ENCODE measurements at regions not wholly inside any gene's neighbourhood (a gene's known extent, or its start where the extent isn't known, plus 50 kb on each side); places are given as distances from the start of the nearest gene placed in this dataset.

GRCh38 chr17:416293-417206, 63.9 kb upstream of the RPH3AL start:
- no peak for TF ChIP-seq GLMP (CRISPR knock-in tag; IDR thresholded peaks at IDR 0.05; ENCODE audit: borderline replicate concordance)
- TF ChIP-seq ZFP36L2 (CRISPR knock-in tag; IDR thresholded peaks at IDR 0.05): no peak
- peak; percentile 41; the same call in 1 of the 2 replicates for TF ChIP-seq CEBPB (IDR thresholded peaks at IDR 0.05; ENCODE audit: borderline replicate concordance, low read depth, low read length)
- TF ChIP-seq ZNF674 (CRISPR knock-in tag; IDR thresholded peaks at IDR 0.05; ENCODE audit: low read depth): no peak
- intact Hi-C loops (cut with micrococcal nuclease; ENCODE audit: unreplicated experiment) (no loop called here), in situ Hi-C loops (cut with HindIII; ENCODE audit: extremely low pct_ligation_motif_present, low pct_unique_long_range_greater_than_20kb) (no loop called here)
- H2AFZ ChIP-seq (ENCODE audit: low read length): no peak overlapping the region
- H3K27ac ChIP-seq (ENCODE audit: extremely low read length, insufficient read depth, low read length): no peak overlapping the region
- H3K4me1 ChIP-seq (ENCODE audit: insufficient read depth, low read length): peaks cover 45% of the 10 kb centered on the region
- BruUV-seq (replicated peaks): no TSS peak
- H3K9ac ChIP-seq (ENCODE audit: insufficient read depth, low read depth, low read length): no peak overlapping the region
- no peaks in the 10 kb centered on the region for H3K27me3 ChIP-seq (ENCODE audit: control insufficient read depth in 1 of 2, insufficient read depth in 2 of 2, low read length in 2 of 2)
- no peak for ATAC-seq
- H3K79me2 ChIP-seq (ENCODE audit: insufficient read depth, low read length): no peaks in the 10 kb centered on the region
- CTCF ChIA-PET (ENCODE audit: low intra/inter-chr PET ratio, low total read pairs): no interaction called here
- no peak for FAIRE-seq
- WGBS (ENCODE audit: low lambda C conversion rate): 84% methylated on average over 16 of the region's 23 CpGs
- POLR2A ChIA-PET: no interaction called here
- no peak for DNase-seq (ENCODE audit: low spot score)
- no peak overlapping the region for H3K4me2 ChIP-seq (ENCODE audit: low read depth, low read length)
- no peak overlapping the region for H3K4me3 ChIP-seq (replicated peaks in 1 of 3; ENCODE audit: insufficient read depth in 1 of 3, low read depth in 2 of 3, low read length in 3 of 3)
- no peaks in the 10 kb centered on the region for H3K36me3 ChIP-seq (replicated peaks in 1 of 2; ENCODE audit: control insufficient read depth in 1 of 2, insufficient read depth in 2 of 2, low read length in 2 of 2)
- no peaks in the 10 kb centered on the region for H4K20me1 ChIP-seq (ENCODE audit: insufficient read depth, low read length)
- no peaks in the 10 kb centered on the region for H3K9me3 ChIP-seq (ENCODE audit: low read length)

GRCh38 chr17:413706-414380, 61.2 kb upstream of the RPH3AL start:
- Histone ChIP-seq H3K4me2 (ENCODE audit: low read depth, low read length) (no peak overlapping the region), H3K79me2 (ENCODE audit: insufficient read depth, low read length) (no peaks in the 10 kb centered on the region), H3K9me3 (ENCODE audit: low read length) (no peaks in the 10 kb centered on the region), H3K9ac (ENCODE audit: insufficient read depth, low read depth, low read length) (no peak overlapping the region), H3K4me3 (replicated peaks in 1 of 3; ENCODE audit: insufficient read depth in 1 of 3, low read depth in 2 of 3, low read length in 3 of 3) (no peak overlapping the region), H3K36me3 (replicated peaks in 1 of 2; ENCODE audit: control insufficient read depth in 1 of 2, insufficient read depth in 2 of 2, low read length in 2 of 2) (no peaks in the 10 kb centered on the region), H3K27me3 (ENCODE audit: control insufficient read depth in 1 of 2, insufficient read depth in 2 of 2, low read length in 2 of 2) (no peaks in the 10 kb centered on the region), H2AFZ (ENCODE audit: low read length) (no peak overlapping the region), H3K27ac (ENCODE audit: extremely low read length, insufficient read depth, low read length) (no peak overlapping the region), H4K20me1 (ENCODE audit: insufficient read depth, low read length) (no peaks in the 10 kb centered on the region), H3K4me1 (ENCODE audit: insufficient read depth, low read length) (peaks cover 45% of the 10 kb centered on the region)
- no peak for FAIRE-seq
- in situ Hi-C loops (cut with HindIII; ENCODE audit: extremely low pct_ligation_motif_present, low pct_unique_long_range_greater_than_20kb) (no loop called here), intact Hi-C loops (cut with micrococcal nuclease; ENCODE audit: unreplicated experiment) (loop anchor here (5.0 kb wide), 2 partner anchors 273 to 583 kb away; partner anchors contain the start of gene TIMM22)
- ChIA-PET CTCF (ENCODE audit: low intra/inter-chr PET ratio, low total read pairs) (no interaction called here), POLR2A (no interaction called here)
- DNase-seq (ENCODE audit: low spot score): no peak
- BruUV-seq (replicated peaks): no TSS peak
- ATAC-seq: no peak
- 85% methylated on average over 16 of the region's 25 CpGs for WGBS (ENCODE audit: low lambda C conversion rate)
- no peak for TF ChIP-seq ZNF639 (CRISPR knock-in tag; conservative IDR thresholded peaks at IDR 0.05)
- TF ChIP-seq ZNF335 (CRISPR knock-in tag; IDR thresholded peaks at IDR 0.05): no peak
- no peak for TF ChIP-seq MTF2 (CRISPR knock-in tag; IDR thresholded peaks at IDR 0.05; ENCODE audit: borderline replicate concordance)
- TF ChIP-seq ZMAT5 (CRISPR knock-in tag; IDR thresholded peaks at IDR 0.05; ENCODE audit: borderline replicate concordance, low read depth): no peak
- TF ChIP-seq RARA (CRISPR knock-in tag; IDR thresholded peaks at IDR 0.05): no peak
- TF ChIP-seq ZSCAN25 (CRISPR knock-in tag; IDR thresholded peaks at IDR 0.05): no peak
- TF ChIP-seq FOXO1 (CRISPR knock-in tag; IDR thresholded peaks at IDR 0.05): no peak
- TF ChIP-seq SOX13 (IDR thresholded peaks at IDR 0.05): no peak
- TF ChIP-seq SOX13 (CRISPR knock-in tag; conservative IDR thresholded peaks at IDR 0.05 in 1 of 2, IDR thresholded peaks at IDR 0.05 in 1 of 2): no peak
- TF ChIP-seq ZBTB42 (CRISPR knock-in tag; IDR thresholded peaks at IDR 0.05): no peak
- no peak for TF ChIP-seq NR2F6 (IDR thresholded peaks at IDR 0.05)
- TF ChIP-seq NR2F6 (CRISPR knock-in tag; IDR thresholded peaks at IDR 0.05): no peak

Measured in HepG2 (cell line).